ENCODE measurements at regions not wholly inside any gene's neighbourhood (a gene's known extent, or its start where the extent isn't known, plus 50 kb on each side); places are given as distances from the start of the nearest gene placed in this dataset.

DNA sequence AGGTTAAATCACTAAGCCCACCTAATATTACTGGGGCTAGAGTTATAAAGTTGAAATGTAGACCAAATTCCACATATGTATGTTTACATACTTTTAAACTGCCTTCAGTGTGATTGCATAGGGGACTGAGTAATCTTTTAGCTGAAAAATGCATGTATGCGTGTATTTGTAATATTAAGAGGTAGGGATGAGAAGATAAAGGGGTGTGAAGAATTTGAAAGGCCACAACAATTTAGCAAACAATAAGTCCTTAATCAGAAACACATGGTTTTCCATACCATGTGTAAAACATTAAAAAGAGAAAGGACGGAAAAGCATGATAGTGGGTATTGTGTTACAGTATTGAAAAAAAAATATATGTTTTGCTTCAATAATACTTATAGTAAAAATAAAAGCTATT is 919.9 kb upstream of the FLRT2 start:
- no peak for DNase-seq (ENCODE audit: low read depth)

DNA sequence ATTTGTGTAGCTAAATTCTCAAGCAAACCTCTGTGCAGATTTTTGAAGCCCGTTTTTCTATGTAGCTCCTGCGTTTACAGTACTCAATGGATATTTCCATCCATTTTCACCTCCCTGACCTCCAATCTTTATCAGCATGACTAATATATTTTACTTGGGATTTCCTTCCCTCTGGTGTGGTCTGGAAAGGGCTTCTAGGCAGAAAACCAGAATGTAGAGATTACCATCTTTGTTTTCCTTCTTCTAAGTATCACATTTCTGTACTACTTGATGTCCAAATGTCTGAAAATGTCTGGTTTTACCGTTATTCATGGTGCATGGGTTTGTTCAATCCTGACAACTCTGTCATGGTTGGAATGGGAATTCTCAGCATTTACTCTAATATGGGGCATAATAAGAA is 907.6 kb upstream of the FLRT2 start:
- no peak for DNase-seq (ENCODE audit: low read depth)

DNA sequence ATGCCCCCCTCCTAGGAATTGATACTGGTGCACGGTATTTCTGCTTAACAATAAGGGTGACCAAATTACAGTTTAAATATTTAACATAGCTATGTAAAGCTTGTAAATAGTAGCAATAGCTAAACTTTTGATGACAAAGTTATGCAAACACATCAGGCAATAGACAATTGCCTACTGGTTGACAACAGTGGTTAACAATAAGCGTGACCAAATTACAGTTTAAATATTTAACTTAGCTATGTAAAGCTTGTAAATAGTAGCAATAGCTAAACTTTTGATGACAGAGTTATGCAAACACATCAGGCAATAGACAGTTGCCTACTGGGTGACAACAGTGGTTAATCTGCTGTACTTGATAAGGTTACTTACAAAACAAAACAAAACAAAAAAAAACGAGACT is 886.5 kb upstream of the FLRT2 start:
- no peak for DNase-seq (ENCODE audit: low read depth)

DNA sequence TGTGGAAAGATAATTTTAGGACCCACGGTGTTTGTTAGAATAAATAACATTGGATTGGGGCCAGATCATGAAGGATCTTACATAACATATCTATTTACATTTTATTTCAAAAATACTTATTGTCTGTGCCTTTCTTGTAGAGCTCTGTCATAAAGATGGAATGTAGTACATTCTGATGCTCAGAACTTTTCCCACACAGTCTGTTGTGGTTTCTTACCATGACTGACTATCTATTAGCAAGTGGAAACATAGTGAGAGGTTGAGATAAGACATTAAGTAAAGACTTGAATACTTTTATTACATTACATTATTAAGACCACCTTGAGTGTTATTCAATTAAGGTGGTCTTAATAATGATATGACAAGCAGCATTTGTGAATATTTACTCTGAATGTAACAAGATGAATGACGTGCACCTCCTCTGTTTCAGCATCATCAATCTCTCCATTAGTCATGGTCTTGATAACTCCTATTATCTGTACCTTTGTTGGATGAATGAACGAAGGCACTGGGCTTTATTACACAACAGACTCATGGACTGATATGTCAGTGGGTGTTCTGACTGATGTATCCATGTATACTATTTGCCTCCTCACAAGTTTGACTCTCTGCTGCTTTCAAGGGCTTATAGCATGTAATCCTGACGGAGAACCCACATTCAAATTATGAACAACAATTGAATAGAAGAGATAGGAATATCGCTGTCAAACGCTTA is 883.0 kb upstream of the FLRT2 start:
- no peak for DNase-seq (ENCODE audit: low read depth)

GRCh38 chr14:84655014-84655413 is 874.9 kb upstream of the FLRT2 start:
- DNase-seq (ENCODE audit: low read depth) = no peak

- no peak for DNase-seq (ENCODE audit: low read depth)
Observed at GRCh38 chr14:84657911-84658310, 872.0 kb upstream of the FLRT2 start.

- DNase-seq (ENCODE audit: low read depth) = no peak
Observed at GRCh38 chr14:84670796-84671195, 859.1 kb upstream of the FLRT2 start.

DNA sequence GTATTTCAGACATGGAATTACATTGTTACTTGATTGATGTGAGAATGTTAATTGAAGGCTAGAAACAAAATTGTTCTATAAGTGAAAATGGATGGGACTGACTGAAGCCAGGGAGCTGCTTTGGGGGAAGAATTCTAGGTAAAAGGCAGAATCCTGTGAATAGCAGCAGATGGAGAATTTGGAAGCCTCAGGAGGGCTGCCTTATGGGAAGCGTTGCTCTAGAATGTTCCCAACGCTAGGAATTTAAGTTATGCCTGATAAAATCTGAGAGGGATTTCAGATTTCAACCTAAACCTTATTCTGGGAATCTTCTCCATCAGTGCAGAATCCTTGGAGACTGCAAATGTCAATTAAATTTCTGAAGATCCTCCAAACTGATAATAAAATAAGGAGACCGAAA is 858.2 kb upstream of the FLRT2 start:
- no peak for DNase-seq (ENCODE audit: low read depth)

GRCh38 chr14:84674636-84675035 is 855.3 kb upstream of the FLRT2 start:
- no peak for DNase-seq (ENCODE audit: low read depth)

DNA sequence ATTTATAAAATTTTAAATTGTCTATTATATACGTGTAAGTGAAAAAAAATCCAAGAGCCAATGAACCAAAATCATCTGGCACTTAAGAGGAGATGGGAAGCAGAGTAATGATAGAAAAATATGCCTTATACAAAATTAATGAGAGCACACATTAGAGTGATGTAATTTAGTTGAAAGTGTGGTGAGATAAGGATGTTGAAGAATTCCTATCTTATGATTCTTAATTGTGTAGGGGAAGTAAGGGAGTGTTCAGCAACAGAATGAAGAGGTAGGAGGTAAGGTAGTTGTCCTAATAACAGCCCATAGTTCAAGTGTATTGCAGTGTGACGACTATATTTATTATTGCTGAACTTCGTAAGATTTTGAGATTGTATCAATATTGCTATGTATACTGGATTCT is 843.4 kb upstream of the FLRT2 start:
- DNase-seq (ENCODE audit: low read depth) = no peak

GRCh38 chr14:84688297-84689025 is 841.5 kb upstream of the FLRT2 start:
- no peak for DNase-seq (ENCODE audit: low read depth)

- no peak for DNase-seq (ENCODE audit: low read depth)
Observed at GRCh38 chr14:84694161-84694560, 835.8 kb upstream of the FLRT2 start.

- no peak for DNase-seq (ENCODE audit: low read depth)
Observed at GRCh38 chr14:84704601-84705000, 825.3 kb upstream of the FLRT2 start.

- no peak for DNase-seq (ENCODE audit: low read depth)
Observed at GRCh38 chr14:84707830-84708229, 822.1 kb upstream of the FLRT2 start.

GRCh38 chr14:84708865-84709264 is 821.1 kb upstream of the FLRT2 start:
- DNase-seq (ENCODE audit: low read depth) = no peak

DNA sequence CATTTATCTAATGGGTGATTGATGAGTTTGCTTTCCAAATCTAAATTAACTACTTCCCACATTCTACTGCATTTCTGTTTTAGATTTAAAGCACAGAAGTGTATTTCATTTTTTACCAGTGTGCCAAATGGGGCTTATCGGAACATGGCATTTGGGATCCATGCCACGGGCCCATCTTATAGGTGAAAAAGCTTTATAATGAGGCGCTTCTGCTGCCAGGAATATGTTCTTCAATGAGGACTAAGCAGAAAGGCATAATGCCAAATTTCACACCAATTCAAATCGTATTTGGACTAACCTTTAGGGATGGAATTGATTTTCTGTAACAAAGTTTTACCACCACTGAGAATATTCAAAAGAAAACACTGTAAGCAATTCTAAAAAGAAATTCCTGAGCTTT is 803.5 kb upstream of the FLRT2 start:
- DNase-seq (ENCODE audit: low read depth) = no peak

- no peak for DNase-seq (ENCODE audit: low read depth)
Observed at GRCh38 chr14:84749191-84749955, 780.6 kb upstream of the FLRT2 start.

- DNase-seq (ENCODE audit: low read depth) = no peak
Observed at GRCh38 chr14:84750284-84750683, 779.7 kb upstream of the FLRT2 start.

DNA sequence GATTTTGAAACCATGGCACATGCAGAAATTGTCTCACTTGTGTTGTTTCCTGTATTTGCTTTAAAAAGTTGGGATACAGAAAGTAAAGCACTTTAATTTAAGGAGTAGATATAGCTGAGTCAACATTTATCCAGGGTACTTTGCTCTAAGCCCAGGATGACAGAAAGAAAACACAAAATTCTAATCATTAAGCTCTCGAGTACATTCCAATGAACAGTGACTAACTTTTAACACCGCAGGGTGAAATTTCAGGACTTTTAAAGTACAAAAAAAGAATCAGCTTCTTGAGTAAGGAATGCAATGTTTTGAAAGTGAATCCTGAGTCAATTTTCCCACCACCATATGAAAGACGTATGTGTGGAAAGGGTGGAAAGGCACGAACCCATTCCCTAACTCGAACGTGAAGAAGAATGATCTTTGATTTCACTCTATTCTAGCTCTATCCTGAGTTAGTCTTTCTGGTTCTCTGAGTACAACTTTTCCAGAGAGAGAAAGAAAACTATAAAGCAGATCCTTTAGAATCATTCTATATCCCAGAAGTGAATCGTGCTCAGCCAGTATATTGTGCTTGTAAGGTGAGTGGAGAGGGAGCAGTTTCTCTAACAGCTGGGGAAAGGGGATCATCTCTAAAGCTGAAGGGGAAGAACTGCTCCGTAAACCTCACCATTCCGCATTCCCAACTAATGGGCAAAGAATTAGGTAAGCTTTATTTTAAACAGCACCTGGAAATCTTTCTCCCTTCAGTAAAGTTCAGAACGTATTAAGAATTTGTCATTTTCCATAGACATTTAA is 779.0 kb upstream of the FLRT2 start:
- no peak for DNase-seq (ENCODE audit: low read depth)

DNA sequence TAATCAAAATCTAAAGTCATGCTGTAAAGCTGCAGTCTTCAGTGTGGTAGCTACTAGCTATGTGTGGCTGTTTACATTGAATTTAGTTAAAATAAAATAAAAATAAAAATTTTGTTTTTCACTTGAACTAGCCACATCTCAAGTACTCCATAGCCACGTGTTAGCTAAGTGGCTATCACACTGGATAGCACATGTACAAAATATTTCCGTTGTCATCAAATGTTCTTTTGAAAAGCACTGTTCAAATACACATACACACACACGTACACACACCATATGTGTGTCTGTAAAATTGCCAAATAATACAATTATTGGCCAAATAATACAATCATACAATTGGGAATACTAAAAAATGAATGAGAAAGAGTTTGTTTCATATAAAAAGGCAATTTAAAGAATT is 778.2 kb upstream of the FLRT2 start:
- no peak for DNase-seq (ENCODE audit: low read depth)

- no peak for DNase-seq (ENCODE audit: low read depth)
Observed at GRCh38 chr14:84760489-84761126, 769.3 kb upstream of the FLRT2 start.

DNA sequence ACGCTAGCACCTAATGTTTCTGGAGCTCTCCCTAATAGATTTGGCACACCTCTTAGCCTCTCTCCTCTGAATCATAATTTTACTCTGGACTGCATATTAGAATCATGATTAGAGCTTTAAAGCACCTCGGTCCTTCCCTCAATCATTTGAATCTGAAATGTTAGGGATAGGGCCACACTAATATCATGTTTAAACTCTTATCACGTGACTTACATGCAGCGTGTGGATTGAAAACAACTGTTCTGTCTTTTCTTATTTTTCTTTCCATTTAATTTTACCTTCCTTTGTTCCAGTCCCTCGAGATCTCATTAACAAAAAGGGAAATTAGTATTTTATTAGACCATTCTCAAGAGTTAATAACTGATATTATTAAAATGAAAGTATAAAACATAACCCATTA is 762.5 kb upstream of the FLRT2 start:
- no peak for DNase-seq (ENCODE audit: low read depth)

All from RPMI7951 (cell line).